ENCODE measurements at regions not wholly inside any gene's neighbourhood (a gene's known extent, or its start where the extent isn't known, plus 50 kb on each side); places are given as distances from the start of the nearest gene placed in this dataset.

DNA sequence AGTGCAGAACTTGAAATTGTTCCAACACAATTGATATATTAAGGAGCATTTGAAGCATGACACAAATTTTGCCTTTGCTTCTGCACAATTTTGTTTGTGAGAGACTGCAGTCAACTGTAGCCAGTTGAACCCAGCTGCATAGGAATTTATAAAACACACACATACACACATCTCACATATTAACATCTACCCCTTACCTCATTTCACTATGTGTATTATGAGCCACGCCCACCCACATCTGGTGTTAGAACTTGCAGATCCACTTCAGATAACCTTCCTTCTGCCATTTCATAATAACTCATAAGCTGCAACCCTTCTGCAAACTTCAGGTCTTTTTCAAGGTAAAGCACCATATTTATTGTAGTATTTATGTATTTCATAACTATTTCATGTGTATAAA is 188.1 kb upstream of the WDFY3 start:
- CTCF ChIA-PET: no interaction called here
- BruUV-seq (replicated peaks): no TSS peak
- Mint-ChIP-seq H3K9me3 (ENCODE audit: unreplicated experiment) (no peaks in the 10 kb centered on the region), H3K27ac (ENCODE audit: unreplicated experiment) (no peak overlapping the region), H3K27me3 (ENCODE audit: insufficient read depth, unreplicated experiment) (no peaks in the 10 kb centered on the region), H3K36me3 (ENCODE audit: insufficient read depth, unreplicated experiment) (no peaks in the 10 kb centered on the region), H3K4me3 (ENCODE audit: unreplicated experiment) (no peak overlapping the region), H3K4me1 (ENCODE audit: low read depth, unreplicated experiment) (no peaks in the 10 kb centered on the region)
- Histone ChIP-seq H3K4me3 (ENCODE audit: low read depth, low read length) (no peak overlapping the region), H3K4me1 (no peaks in the 10 kb centered on the region), H3K9me3 (no peaks in the 10 kb centered on the region), H3K27me3 (replicated peaks; ENCODE audit: control insufficient read depth, insufficient read depth, low read length) (no peaks in the 10 kb centered on the region), H3K36me3 (ENCODE audit: control insufficient read depth, insufficient read depth, low read length) (no peaks in the 10 kb centered on the region)
- intact Hi-C loops (cut with micrococcal nuclease; ENCODE audit: unreplicated experiment): no loop called here
- POLR2A ChIA-PET: no interaction called here
- TF ChIP-seq, protein P1, sequence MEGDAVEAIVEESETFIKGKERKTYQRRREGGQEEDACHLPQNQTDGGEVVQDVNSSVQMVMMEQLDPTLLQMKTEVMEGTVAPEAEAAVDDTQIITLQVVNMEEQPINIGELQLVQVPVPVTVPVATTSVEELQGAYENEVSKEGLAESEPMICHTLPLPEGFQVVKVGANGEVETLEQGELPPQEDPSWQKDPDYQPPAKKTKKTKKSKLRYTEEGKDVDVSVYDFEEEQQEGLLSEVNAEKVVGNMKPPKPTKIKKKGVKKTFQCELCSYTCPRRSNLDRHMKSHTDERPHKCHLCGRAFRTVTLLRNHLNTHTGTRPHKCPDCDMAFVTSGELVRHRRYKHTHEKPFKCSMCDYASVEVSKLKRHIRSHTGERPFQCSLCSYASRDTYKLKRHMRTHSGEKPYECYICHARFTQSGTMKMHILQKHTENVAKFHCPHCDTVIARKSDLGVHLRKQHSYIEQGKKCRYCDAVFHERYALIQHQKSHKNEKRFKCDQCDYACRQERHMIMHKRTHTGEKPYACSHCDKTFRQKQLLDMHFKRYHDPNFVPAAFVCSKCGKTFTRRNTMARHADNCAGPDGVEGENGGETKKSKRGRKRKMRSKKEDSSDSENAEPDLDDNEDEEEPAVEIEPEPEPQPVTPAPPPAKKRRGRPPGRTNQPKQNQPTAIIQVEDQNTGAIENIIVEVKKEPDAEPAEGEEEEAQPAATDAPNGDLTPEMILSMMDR (IDR thresholded peaks at IDR 0.05; ENCODE audit: insufficient read depth in 1 of 2, low read depth in 1 of 2, low read length in 1 of 2, severe bottlenecking in 1 of 2, unreplicated experiment in 1 of 2): no peak
- DNase-seq: no peak

DNA sequence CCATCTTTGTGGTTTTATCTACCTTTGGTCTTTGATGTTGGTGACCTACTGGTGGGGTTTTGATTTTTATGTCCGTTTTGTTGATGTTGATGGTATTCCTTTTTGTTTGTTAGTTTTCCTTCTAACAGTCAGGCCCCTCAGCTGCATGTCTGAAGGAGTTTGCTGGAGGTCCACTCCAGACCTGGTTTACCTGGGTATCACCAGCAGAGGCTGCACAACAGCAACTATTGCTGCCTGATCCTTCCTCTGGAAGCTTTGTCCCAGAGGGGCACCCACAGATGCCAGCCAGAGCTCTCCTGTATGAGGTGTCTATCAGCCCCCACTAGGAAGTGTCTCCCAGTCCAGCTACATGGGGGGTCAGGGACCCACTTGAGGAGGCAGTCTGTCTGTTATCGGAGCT is 199.3 kb upstream of the WDFY3 start:
- intact Hi-C loops (cut with micrococcal nuclease; ENCODE audit: unreplicated experiment): no loop called here
- Mint-ChIP-seq H3K27ac (ENCODE audit: unreplicated experiment) (no peak overlapping the region), H3K4me3 (ENCODE audit: unreplicated experiment) (no peak overlapping the region), H3K36me3 (ENCODE audit: insufficient read depth, unreplicated experiment) (no peaks in the 10 kb centered on the region), H3K4me1 (ENCODE audit: low read depth, unreplicated experiment) (peaks cover 6% of the 10 kb centered on the region), H3K27me3 (ENCODE audit: insufficient read depth, unreplicated experiment) (no peaks in the 10 kb centered on the region), H3K9me3 (ENCODE audit: unreplicated experiment) (peaks cover 9% of the 10 kb centered on the region)
- TF ChIP-seq, protein P1 (IDR thresholded peaks at IDR 0.05; ENCODE audit: insufficient read depth in 1 of 2, low read depth in 1 of 2, low read length in 1 of 2, severe bottlenecking in 1 of 2, unreplicated experiment in 1 of 2): no peak
- Histone ChIP-seq H3K36me3 (ENCODE audit: control insufficient read depth, insufficient read depth, low read length) (no peaks in the 10 kb centered on the region), H3K4me1 (0 out of 2 replicates have a peak, but pooled peaks cover 4% of the 10 kb centered on the region), H3K9me3 (no peaks in the 10 kb centered on the region), H3K4me3 (ENCODE audit: low read depth, low read length) (no peak overlapping the region), H3K27me3 (replicated peaks; ENCODE audit: control insufficient read depth, insufficient read depth, low read length) (no peaks in the 10 kb centered on the region)
- DNase-seq: no peak
- no TSS peak for BruUV-seq (replicated peaks)
- POLR2A ChIA-PET: no interaction called here
- CTCF ChIA-PET: no interaction called here

DNA sequence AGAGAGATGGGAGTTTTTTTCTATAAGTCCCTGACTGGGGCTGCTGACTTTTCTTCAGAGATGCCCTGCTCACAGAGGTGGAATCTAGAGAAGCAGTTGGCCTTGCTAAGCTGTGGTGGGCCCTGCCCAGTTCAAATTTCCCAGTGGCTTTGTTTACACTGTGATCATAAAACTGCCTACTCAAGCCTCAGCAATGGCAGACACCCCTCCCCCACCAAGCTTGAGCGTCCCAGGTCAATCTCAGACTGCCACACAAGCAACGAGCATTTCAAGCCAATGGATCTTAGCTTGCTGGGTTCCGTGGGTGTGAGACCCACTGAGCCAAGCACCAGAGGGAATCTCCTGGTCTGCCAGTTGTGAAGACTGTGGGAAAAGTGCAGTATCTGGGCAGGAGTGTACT is 199.8 kb upstream of the WDFY3 start:
- Histone ChIP-seq H3K36me3 (ENCODE audit: control insufficient read depth, insufficient read depth, low read length) (no peaks in the 10 kb centered on the region), H3K4me1 (0 out of 2 replicates have a peak, but pooled peaks cover 4% of the 10 kb centered on the region), H3K27me3 (replicated peaks; ENCODE audit: control insufficient read depth, insufficient read depth, low read length) (no peaks in the 10 kb centered on the region), H3K9me3 (no peaks in the 10 kb centered on the region), H3K4me3 (ENCODE audit: low read depth, low read length) (no peak overlapping the region)
- no TSS peak for BruUV-seq (replicated peaks)
- TF ChIP-seq, protein P1 (IDR thresholded peaks at IDR 0.05; ENCODE audit: insufficient read depth in 1 of 2, low read depth in 1 of 2, low read length in 1 of 2, severe bottlenecking in 1 of 2, unreplicated experiment in 1 of 2): no peak
- Mint-ChIP-seq H3K27me3 (ENCODE audit: insufficient read depth, unreplicated experiment) (no peaks in the 10 kb centered on the region), H3K4me3 (ENCODE audit: unreplicated experiment) (no peak overlapping the region), H3K9me3 (ENCODE audit: unreplicated experiment) (peaks cover 9% of the 10 kb centered on the region), H3K27ac (ENCODE audit: unreplicated experiment) (no peak overlapping the region), H3K36me3 (ENCODE audit: insufficient read depth, unreplicated experiment) (no peaks in the 10 kb centered on the region), H3K4me1 (ENCODE audit: low read depth, unreplicated experiment) (peaks cover 6% of the 10 kb centered on the region)
- CTCF ChIA-PET: no interaction called here
- DNase-seq: peak; percentile 35 to 55
- POLR2A ChIA-PET: no interaction called here
- intact Hi-C loops (cut with micrococcal nuclease; ENCODE audit: unreplicated experiment): no loop called here

Data from Caco-2 (cell line).